Loucy (cell line): ENCODE measurements at regions not wholly inside any gene's neighbourhood (a gene's known extent, or its start where the extent isn't known, plus 50 kb on each side); places are given as distances from the start of the nearest gene placed in this dataset.

Experiments
- H2AFZ ChIP-seq: fragments of 200-600 bp; sonication (generic); 2 replicates; pipeline ENCODE4 v1.6.0; 2016; ENCODE audit warnings: antibody characterized with exemption, mild to moderate bottlenecking, low read length, moderate library complexity
- H3F3A ChIP-seq: fragments of 200-600 bp; 2 replicates; pipeline ENCODE4 v1.6.0; 2016; ENCODE audit warnings: antibody characterized with exemption, low read depth, mild to moderate bottlenecking
- H3K27me3 ChIP-seq: fragments of 200-600 bp; sonication (generic); 2 replicates; pipeline ENCODE4 v1.6.1; 2014; ENCODE audit warnings: low read length, mild to moderate bottlenecking; ENCODE audit not compliant: insufficient read depth, poor library complexity, severe bottlenecking
- H3K36me3 ChIP-seq: fragments of 200-600 bp; sonication (generic); 2 replicates; pipeline ENCODE4 v1.6.1; 2016; ENCODE audit warnings: low read length; ENCODE audit not compliant: insufficient read depth
- H3K4me1 ChIP-seq: fragments of 200-600 bp; sonication (generic); 2 replicates; pipeline ENCODE4 v1.5.1; 2014; ENCODE audit warnings: low read length, mild to moderate bottlenecking; ENCODE audit not compliant: insufficient read depth, poor library complexity, severe bottlenecking
- H3K4me2 ChIP-seq: fragments of 200-600 bp; sonication (generic); 2 replicates; pipeline ENCODE4 v1.6.0; 2014; ENCODE audit warnings: antibody characterized with exemption, low read length, low read depth, mild to moderate bottlenecking; ENCODE audit not compliant: poor library complexity, severe bottlenecking
- H3K4me3 ChIP-seq: fragments of 200-600 bp; sonication (generic); 2 replicates; pipeline ENCODE4 v1.5.1; 2014; ENCODE audit warnings: low read length, mild to moderate bottlenecking, mixed read lengths; ENCODE audit not compliant: poor library complexity, severe bottlenecking
- H3K79me2 ChIP-seq: fragments of 200-600 bp; sonication (generic); 2 replicates; pipeline ENCODE4 v1.6.1; 2014; ENCODE audit warnings: low read length; ENCODE audit not compliant: insufficient read depth
- H3K9ac ChIP-seq: fragments of 200-600 bp; sonication (generic); 2 replicates; pipeline ENCODE4 v1.6.0; 2014; ENCODE audit warnings: mild to moderate bottlenecking, low read depth, low read length, moderate library complexity; ENCODE audit not compliant: poor library complexity, severe bottlenecking
- H3K9me2 ChIP-seq: fragments of 200-600 bp; sonication (generic); replicated peaks from 2 replicates; pipeline ENCODE4 v1.6.1; 2016; ENCODE audit warnings: low read depth, low read length, mixed read lengths
- H3K9me3 ChIP-seq: fragments of 200-600 bp; sonication (generic); 2 replicates; pipeline ENCODE4 v1.6.1; 2014; ENCODE audit warnings: mild to moderate bottlenecking, antibody characterized with exemption, low read length, low read depth; ENCODE audit not compliant: insufficient read depth
- H4K20me1 ChIP-seq: fragments of 200-600 bp; sonication (generic); 2 replicates; pipeline ENCODE4 v1.6.0; 2014; ENCODE audit warnings: antibody characterized with exemption, low read length, mild to moderate bottlenecking; ENCODE audit not compliant: insufficient read depth, poor library complexity, severe bottlenecking
- EZH2phosphoT487 ChIP-seq: fragments of 200-600 bp; IDR thresholded peaks from 2 replicates; pipeline ENCODE4 v1.6.1; 2018; ENCODE audit warnings: antibody characterized with exemption, mild to moderate bottlenecking, moderate library complexity, borderline replicate concordance
- TF ChIP-seq, protein P1 (sequence below): fragments of 200-600 bp; sonication (generic); conservative IDR thresholded peaks from 2 replicates; pipeline ENCODE4 v1.5.1; 2014; ENCODE audit warnings: mild to moderate bottlenecking, antibody characterized with exemption, low read length

DNA sequence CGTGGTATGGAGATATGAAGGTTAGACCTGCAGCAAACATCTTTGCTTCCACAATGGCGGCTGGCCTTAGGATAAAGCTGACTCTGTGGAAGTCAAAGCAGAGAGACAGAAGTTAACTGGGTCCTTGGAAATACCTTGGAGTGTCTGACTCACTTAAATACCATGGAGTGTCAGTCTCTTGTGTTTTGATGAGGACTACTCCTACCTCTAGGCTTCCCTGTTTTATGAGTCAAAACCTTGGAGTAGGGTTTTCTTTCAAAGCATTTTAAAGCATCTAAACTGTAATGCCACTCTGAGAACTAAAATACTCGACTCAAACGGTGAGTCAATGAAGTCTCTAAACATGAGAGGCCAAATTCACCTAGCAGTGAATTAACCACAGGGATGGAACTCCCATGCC, 329.1 kb downstream of the SAMD5 start:
- Histone ChIP-seq H3K4me1 (no peaks in the 10 kb centered on the region), H3K4me3 (no peak overlapping the region), H3K4me2 (no peak overlapping the region), H3K9me2 (no peaks in the 10 kb centered on the region), H3K36me3 (no peaks in the 10 kb centered on the region), H3K27me3 (no peaks in the 10 kb centered on the region), H4K20me1 (no peaks in the 10 kb centered on the region), H3F3A (no peaks in the 10 kb centered on the region), H3K79me2 (no peaks in the 10 kb centered on the region), H2AFZ (no peak overlapping the region), H3K9me3 (no peaks in the 10 kb centered on the region), H3K9ac (no peak overlapping the region)
- TF ChIP-seq, protein P1, sequence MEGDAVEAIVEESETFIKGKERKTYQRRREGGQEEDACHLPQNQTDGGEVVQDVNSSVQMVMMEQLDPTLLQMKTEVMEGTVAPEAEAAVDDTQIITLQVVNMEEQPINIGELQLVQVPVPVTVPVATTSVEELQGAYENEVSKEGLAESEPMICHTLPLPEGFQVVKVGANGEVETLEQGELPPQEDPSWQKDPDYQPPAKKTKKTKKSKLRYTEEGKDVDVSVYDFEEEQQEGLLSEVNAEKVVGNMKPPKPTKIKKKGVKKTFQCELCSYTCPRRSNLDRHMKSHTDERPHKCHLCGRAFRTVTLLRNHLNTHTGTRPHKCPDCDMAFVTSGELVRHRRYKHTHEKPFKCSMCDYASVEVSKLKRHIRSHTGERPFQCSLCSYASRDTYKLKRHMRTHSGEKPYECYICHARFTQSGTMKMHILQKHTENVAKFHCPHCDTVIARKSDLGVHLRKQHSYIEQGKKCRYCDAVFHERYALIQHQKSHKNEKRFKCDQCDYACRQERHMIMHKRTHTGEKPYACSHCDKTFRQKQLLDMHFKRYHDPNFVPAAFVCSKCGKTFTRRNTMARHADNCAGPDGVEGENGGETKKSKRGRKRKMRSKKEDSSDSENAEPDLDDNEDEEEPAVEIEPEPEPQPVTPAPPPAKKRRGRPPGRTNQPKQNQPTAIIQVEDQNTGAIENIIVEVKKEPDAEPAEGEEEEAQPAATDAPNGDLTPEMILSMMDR: no peak
- TF ChIP-seq EZH2phosphoT487: no peak

DNA sequence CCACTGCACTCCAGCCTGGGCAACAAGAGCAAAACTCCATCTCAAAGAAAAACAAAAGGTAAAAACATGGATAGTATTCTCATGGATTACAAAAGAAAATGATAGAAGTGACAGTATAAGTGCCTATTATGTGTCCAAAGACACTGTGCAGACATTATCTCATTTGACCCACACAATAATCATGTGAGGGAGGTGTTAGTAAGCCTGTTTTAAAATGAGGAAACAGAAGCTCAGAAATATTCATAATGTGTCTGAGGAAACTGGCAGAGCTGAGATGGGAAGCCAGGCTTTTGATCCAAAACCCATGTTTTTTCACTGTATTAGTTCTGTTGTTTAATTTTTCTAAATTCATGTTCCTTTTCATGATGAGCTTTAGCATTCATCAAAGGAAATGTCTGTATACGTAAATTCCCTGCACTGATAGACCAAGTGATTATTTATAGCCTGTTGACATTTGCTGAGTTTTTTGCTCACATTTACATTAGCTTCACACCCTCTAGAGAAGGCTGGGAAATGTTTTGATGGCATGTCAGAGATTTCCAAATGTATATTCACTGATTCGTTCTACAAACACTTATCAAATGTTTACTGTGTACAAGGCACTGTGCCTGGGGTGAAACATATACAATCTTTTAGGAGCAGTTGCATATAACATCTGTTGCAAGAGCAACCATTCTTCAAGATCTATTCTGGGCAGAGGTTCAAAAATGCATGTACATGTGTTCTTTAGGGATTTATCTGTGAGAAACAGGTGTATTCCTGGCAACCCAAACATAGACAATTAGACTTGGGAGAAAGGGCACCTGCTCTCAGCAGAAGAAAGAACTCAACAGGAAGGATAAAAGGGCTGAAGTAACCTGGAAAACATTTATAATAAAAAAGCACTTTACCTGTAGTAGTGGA, 331.5 kb downstream of the SAMD5 start:
- Histone ChIP-seq H3K36me3 (no peaks in the 10 kb centered on the region), H3K9me2 (no peaks in the 10 kb centered on the region), H3K79me2 (no peaks in the 10 kb centered on the region), H3F3A (no peaks in the 10 kb centered on the region), H3K9me3 (0 out of 2 replicates have a peak, but pooled peaks cover 2% of the 10 kb centered on the region), H3K27me3 (no peaks in the 10 kb centered on the region), H3K4me2 (no peak overlapping the region), H4K20me1 (no peaks in the 10 kb centered on the region), H3K9ac (no peak overlapping the region), H2AFZ (no peak overlapping the region), H3K4me1 (no peaks in the 10 kb centered on the region), H3K4me3 (no peak overlapping the region)
- TF ChIP-seq, protein P1: no peak
- no peak for TF ChIP-seq EZH2phosphoT487

DNA sequence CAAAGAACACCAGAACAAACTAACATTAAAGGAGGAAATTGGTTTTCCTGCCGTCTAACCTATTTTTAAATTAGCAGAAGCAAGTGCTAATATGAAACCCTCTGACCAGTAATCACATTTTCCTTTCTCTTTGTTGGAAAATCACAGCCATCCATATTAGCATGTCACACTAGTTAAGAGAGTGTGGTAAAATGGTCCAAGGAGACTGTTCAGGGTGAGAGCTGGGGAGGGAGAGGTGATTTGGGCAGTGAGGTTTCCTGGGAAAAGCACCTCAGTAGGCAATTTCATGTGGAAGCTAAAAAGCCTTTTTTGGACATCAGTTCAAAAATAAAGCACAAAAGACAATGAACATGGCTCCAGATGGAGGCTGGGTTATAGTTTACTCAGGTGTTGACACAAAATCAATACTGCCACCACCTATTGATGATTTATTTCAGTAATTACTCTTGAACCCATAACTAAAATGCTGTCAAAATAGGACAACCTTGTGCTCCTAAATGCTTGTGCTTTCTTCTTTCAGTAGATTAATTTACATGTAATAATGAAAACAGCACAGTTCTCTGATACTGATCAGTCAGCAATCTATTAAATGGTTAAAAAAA, 333.2 kb downstream of the SAMD5 start:
- no peak overlapping the region for H2AFZ ChIP-seq
- 0 out of 2 replicates have a peak, but pooled peaks cover 2% of the 10 kb centered on the region for H3K9me3 ChIP-seq
- no peaks in the 10 kb centered on the region for H3K9me2 ChIP-seq
- no peaks in the 10 kb centered on the region for H3K4me1 ChIP-seq
- no peaks in the 10 kb centered on the region for H4K20me1 ChIP-seq
- H3K4me3 ChIP-seq: no peak overlapping the region
- H3K27me3 ChIP-seq: no peaks in the 10 kb centered on the region
- no peaks in the 10 kb centered on the region for H3K79me2 ChIP-seq
- no peaks in the 10 kb centered on the region for H3K36me3 ChIP-seq
- no peak for TF ChIP-seq EZH2phosphoT487
- TF ChIP-seq, protein P1: no peak
- no peaks in the 10 kb centered on the region for H3F3A ChIP-seq
- H3K9ac ChIP-seq: no peak overlapping the region
- H3K4me2 ChIP-seq: no peak overlapping the region
